ENCODE measurements at regions not wholly inside any gene's neighbourhood (a gene's known extent, or its start where the extent isn't known, plus 50 kb on each side); places are given as distances from the start of the nearest gene placed in this dataset.

GRCh38 chr17:65444049-65444448 is 117.4 kb downstream of the AXIN2 start:
- no peak for DNase-seq (ENCODE audit: low read depth in 2 of 2)

GRCh38 chr17:65442691-65443090 is 118.8 kb downstream of the AXIN2 start:
- no peak for DNase-seq (ENCODE audit: low read depth in 2 of 2)

- no peak for DNase-seq (ENCODE audit: low read depth in 2 of 2)
Measured at GRCh38 chr17:65442250-65442649, 119.2 kb downstream of the AXIN2 start.

- DNase-seq (ENCODE audit: low read depth in 2 of 2), result no peak
Measured at GRCh38 chr17:65441053-65441605, 120.3 kb downstream of the AXIN2 start.

- no peak for DNase-seq (ENCODE audit: low read depth in 2 of 2)
Measured at GRCh38 chr17:65438708-65439294, 122.6 kb downstream of the AXIN2 start.

GRCh38 chr17:65438173-65438572 is 123.3 kb downstream of the AXIN2 start:
- no peak for DNase-seq (ENCODE audit: low read depth in 2 of 2)

- DNase-seq (ENCODE audit: low read depth in 2 of 2), result no peak
Measured at GRCh38 chr17:65436871-65437270, 124.6 kb downstream of the AXIN2 start.

- no peak for DNase-seq (ENCODE audit: low read depth in 2 of 2)
Measured at GRCh38 chr17:65434878-65435277, 126.6 kb downstream of the AXIN2 start.

GRCh38 chr17:65434251-65434650 is 127.2 kb downstream of the AXIN2 start:
- DNase-seq (ENCODE audit: low read depth in 2 of 2), result no peak

- no peak for DNase-seq (ENCODE audit: low read depth in 2 of 2)
Measured at GRCh38 chr17:65433592-65433991, 127.9 kb downstream of the AXIN2 start.

- no peak for DNase-seq (ENCODE audit: low read depth in 2 of 2)
Measured at GRCh38 chr17:65433157-65433556, 128.3 kb downstream of the AXIN2 start.

- no peak for DNase-seq (ENCODE audit: low read depth in 2 of 2)
Measured at GRCh38 chr17:65431116-65431515, 130.3 kb downstream of the AXIN2 start.

- DNase-seq (ENCODE audit: low read depth in 2 of 2), result no peak
Measured at GRCh38 chr17:65430209-65430833, 131.1 kb downstream of the AXIN2 start.

- no peak for DNase-seq (ENCODE audit: low read depth in 2 of 2)
Measured at GRCh38 chr17:65423346-65424140, 137.9 kb downstream of the AXIN2 start.

GRCh38 chr17:65418622-65419021 is 142.8 kb downstream of the AXIN2 start:
- no peak for DNase-seq (ENCODE audit: low read depth in 2 of 2)

- DNase-seq (ENCODE audit: low read depth in 2 of 2), result no peak
Measured at GRCh38 chr17:65417406-65418221, 143.8 kb downstream of the AXIN2 start.

- no peak for DNase-seq (ENCODE audit: low read depth in 2 of 2)
Measured at GRCh38 chr17:65415991-65416390, 145.5 kb downstream of the AXIN2 start.

- no peak for DNase-seq (ENCODE audit: low read depth in 2 of 2)
Measured at GRCh38 chr17:65413390-65413789, 148.1 kb downstream of the AXIN2 start.

GRCh38 chr17:65409381-65409780 is 152.1 kb downstream of the AXIN2 start:
- no peak for DNase-seq (ENCODE audit: low read depth in 2 of 2)

- no peak for DNase-seq (ENCODE audit: low read depth in 2 of 2)
Measured at GRCh38 chr17:65408050-65408449, 153.4 kb downstream of the AXIN2 start.

GRCh38 chr17:65407017-65407416 is 154.4 kb downstream of the AXIN2 start:
- DNase-seq (ENCODE audit: low read depth in 2 of 2), result no peak

GRCh38 chr17:65406552-65406951 is 154.9 kb downstream of the AXIN2 start:
- DNase-seq (ENCODE audit: low read depth in 2 of 2), result no peak

Measured in stimulated activated CD8-positive, alpha-beta memory T cell treated with anti-CD3 and anti-CD28 coated beads, Interleukin-2, amount 100 ng/mL, for 1 hour (primary cell).